ENCODE measurements at regions not wholly inside any gene's neighbourhood (a gene's known extent, or its start where the extent isn't known, plus 50 kb on each side); places are given as distances from the start of the nearest gene placed in this dataset.
A peak's percentile ranks its signal among the peaks of the same experiment; 100 is the strongest.
"Not testable (repeated sequence)": the region's sequence is repeated elsewhere in the genome, so short reads cannot be mapped to it uniquely, and the experiment has no call there.

DNA sequence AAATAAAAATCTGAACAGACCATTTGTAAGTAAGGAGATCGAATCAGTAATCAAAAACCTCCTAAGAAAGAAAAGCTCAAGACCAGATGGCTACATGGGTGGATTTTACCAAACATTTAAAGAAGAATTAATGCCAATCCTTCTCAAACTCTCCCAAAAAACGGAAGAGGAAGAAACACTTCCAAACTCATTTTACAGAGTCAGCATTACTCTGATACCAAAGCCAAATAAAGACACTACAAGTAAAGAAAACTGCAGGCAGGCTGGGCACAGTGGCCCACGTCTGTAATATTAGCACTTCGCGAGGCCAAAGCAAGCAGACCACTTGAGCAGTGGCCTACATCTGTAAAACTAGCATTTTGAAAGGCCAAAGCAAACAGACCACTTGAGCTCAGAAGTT lies 159.8 kb downstream of the DPY19L2 start:
- no peak for DNase-seq (ENCODE audit: low spot score)

DNA sequence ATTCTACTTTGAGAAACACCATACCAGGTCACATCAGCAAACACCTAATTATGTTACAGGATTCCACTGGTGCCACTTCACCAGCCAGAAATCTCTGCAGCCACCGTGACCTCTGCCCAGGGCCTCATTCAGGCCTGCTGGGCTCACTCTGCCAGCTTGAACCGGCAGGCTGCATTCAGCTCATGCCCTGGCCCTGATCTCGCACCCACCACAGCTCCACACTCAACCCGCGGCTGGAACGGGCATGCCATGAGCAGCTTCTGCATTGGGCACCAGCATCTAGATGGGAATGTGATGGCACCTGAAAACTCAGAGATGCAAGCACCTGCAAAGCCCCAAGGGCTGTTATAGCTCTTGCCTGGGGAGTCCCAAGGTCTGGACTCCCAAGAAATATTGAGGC lies 168.7 kb downstream of the DPY19L2 start:
- no peak for DNase-seq (ENCODE audit: low spot score)

DNA sequence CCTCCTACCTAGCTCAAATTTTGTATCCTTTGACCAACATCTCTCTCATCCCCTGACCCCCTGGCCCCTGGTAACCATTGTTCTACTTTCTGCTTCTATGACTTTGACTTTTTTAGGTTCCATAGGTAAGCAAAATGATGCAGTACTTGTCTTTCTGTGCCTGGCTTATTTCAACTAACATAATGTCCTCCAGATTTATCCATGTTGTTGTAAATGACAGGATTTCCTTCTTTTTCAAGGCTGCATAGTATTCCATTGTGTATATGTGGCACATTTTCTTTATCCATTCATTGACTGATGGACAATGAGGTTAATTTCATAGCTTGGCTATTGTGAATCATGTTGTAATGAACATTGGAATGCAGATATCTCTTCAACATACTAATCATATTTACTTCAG lies 170.1 kb downstream of the DPY19L2 start:
- DNase-seq (ENCODE audit: low spot score), result no peak

DNA sequence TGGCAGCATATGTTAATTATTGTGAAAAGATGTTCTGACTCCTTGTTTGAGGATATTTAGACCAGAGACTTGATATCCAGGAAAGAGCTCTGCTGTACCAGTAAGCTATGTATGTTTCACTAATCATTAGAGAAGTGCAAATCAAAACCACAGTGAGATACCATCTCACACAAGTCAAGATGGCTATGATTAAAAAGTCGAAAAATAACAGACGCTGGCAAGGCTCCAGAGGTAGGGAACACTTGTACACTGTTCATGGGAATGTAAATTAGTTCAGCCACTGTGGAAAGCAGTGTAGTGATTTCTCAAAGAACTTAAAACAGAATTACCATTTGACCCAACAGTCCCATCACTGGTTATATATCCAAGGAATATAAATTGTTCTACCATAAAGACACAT lies 171.6 kb downstream of the DPY19L2 start:
- no peak for DNase-seq (ENCODE audit: low spot score)

DNA sequence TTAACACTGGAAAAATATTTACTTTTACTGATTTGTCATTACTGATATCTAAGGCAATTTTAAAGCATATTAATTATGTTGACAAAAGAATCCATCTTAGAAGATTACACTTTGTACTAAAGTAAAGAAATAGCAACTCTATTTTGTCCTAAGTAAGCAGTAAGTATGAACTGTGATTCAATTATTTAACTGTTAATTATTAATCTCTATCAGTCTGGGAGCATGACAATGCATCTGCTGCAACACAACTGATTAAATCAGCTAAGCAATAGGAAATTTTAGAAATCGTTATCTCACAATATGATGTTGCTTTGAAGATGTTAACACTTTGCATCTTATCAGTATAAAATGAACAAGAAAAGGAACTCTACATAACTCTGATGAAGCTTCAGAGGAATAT lies 172.3 kb downstream of the DPY19L2 start:
- no peak for DNase-seq (ENCODE audit: low spot score)

DNA sequence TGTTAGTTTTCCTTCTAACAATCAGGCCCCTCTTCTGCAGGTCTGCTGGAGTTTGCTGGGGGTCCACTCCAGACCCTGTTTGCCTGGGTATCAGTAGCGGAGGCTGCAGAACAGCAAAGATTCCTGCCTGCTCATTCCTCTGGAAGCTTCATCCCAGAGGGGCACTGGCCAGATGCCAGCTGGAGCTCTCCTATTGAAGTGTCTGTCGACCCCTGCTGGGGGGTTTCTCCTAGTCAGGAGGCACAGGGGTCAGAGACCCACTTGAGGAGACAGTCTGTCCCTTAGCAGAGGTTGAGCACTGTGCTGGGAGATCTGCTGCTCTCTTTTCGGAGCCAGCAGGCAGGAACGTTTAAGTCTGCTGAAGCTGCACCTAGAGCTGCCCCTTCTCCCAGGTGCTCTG lies 174.9 kb downstream of the DPY19L2 start:
- DNase-seq (ENCODE audit: low spot score), result not testable (repeated sequence)

DNA sequence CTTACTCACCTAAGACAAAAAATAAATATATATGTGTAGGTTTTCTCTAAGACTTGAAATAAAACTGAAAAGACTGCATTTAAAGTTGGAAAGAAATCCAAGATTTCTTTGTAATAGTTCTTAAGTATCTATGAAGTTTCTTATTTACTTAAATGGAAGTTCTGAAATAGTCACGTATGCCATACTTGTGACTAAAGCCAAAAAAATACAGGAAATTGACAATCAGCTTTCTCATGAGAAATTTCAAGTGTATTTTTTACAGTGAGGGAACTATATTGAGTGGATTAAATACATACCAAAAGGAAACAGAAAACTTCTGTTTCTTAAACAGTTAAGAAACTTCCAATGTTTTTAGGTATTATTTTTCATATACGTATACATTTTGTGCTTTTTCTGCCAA lies 188.1 kb downstream of the DPY19L2 start:
- DNase-seq (ENCODE audit: low spot score), result no peak

DNA sequence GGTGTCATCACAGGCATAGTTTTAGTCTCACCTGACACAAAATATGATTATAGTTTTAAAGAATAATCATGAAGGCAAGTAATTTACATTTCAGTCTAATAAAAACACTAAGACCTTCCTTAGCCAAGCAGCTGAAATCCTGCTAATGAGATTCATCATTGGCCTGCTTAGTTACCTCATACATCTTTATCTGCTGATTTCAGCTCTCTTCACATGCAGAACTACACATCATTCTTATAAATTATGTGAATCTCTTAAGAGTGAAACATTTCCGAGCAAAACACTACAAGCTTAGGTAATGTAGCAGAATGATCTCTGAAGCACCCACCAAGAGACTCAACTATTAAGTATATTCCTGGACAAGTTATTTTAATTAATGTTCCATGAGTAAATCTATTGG lies 198.1 kb downstream of the DPY19L2 start:
- DNase-seq (ENCODE audit: low spot score), result no peak

DNA sequence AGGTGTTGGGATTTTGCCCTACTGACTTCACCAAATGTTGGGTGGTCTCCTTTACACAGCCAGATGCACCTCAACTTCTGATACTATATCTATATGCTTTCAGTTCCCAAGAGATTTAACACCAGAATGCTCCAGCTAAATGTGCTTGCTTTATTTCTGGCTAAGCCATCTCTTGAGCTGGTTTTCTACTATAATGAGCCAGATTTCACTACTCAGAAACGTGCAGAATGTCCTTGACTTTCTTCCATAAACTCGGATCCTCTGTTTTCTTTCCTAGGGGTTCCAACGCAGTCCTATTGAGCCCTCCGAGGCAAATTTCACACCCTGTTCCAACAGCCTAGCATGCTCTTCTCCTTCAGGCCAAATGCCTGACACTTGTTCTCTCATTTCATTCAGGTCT lies 200.3 kb downstream of the DPY19L2 start:
- DNase-seq (ENCODE audit: low spot score), result no peak

DNA sequence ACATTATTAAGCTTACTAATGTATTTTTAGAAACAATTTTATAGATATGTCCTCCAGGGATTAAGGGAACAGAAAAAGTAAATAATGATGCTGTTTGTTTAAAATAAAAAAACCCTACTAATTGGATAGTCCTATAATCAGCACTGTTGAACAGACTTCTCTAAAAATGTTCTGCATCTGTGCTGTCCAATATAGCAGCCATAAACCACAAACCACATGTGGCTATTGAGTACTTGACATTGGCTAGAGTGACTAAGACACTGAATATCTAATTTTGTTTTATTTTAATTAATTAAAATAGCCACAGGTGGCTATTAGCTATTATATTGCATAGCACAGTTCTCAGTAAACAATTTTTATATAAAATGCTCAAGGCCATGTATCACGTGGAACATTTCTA lies 210.4 kb downstream of the DPY19L2 start:
- DNase-seq (ENCODE audit: low spot score), result no peak

DNA sequence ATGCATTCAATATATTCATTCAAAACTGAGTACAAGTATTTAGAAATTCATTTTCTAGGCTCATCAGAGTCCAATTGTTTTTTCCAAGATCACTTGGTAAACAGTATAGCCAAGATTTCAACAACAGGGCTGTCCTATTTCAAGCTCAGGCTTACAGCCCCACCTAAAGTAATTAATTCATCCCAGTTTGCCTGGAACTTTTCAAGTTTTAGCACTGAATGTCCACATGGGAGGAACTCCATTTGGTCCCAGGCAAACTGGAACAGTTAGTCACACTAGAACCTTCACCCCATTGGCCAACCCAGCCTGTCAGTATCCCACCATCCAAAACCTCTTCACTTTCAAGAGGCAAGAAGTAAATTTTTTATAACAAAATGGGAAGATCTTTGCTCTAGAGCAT lies 210.9 kb downstream of the DPY19L2 start:
- DNase-seq (ENCODE audit: low spot score), result no peak

DNA sequence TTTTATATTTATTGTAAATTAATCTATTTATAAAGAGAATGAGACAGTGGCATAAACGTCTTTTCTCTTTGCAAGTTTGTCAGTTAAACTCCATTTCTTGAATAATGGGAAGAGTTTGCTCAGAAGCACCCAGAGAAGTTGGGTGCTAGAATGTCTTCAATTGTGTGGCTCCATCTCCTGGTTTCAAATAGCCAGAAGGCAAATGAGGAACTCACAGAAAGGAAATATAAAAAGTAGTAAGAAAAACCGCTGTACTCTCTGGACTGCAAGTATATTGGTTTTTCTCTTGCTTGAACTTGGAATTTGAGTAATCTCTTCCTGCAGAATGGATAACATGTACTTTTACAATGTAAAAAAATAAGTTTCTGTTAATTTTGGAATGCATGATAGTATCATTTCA lies 217.5 kb downstream of the DPY19L2 start:
- no peak for DNase-seq (ENCODE audit: low spot score)

DNA sequence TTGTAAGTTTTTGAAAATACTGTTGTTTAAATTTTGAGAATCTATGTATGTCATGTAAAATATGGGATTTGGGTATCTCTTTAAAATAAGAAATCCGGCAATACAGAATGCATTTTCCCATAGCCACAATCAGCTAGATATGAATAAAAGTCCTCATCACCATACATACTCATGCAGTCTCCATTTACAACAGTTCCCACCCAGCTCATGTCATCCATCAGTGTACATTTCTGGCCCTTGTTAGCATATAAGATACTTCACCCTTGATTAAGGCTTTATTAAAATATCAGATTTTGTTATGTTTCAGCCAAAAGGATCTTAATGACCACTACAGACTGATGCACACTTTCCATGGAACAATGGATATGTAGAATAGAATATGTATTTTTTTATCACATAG lies 218.0 kb downstream of the DPY19L2 start:
- DNase-seq (ENCODE audit: low spot score), result no peak

DNA sequence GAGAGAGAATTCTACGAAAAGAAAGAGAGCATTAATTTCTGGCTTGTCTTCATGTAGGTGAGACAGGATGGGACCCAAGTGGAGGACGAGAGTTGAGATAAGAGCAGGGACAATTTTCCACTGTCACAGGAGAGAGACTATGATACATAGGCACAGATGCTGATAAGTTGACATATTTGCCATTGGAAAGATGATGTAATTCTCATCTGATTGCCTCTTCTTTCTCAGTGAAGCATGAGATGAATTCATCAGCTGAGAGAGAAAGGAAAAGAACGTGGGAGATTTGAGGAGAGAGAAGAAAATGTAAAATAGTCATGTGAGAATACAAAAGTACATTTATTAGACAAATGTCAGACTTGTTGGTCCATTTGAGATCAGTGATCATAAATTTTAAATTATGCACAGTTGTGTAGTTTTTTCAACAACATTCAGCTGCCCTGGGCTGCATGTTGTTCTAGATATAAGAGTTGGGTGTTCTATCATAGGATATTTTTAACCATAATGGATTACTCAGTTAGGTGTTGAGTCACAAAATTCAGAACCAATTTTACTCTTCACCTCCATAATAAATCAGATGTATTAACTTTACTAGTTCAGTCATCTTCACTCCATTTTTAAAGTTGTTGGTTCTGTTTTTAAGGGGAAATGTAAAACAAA lies 222.9 kb downstream of the DPY19L2 start:
- DNase-seq (ENCODE audit: low spot score), result no peak

DNA sequence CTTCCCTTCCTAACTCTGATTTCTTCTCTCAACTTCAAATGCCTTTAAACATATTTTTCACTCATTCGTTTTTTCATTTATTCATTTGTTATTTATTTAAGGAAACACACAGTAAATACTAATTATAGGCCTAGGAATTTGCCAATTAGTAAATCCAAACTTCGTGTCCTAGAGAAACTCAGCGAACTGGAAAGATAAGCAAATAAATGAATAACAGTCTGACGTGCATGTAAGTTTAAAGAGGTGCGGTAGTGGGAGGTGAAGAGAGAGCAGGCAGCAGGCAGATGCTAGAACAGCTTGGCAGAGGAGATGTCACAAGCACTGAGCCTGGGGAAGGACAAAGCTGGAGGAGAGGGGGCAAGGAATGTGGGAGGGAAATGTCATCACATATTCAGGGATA lies 228.2 kb downstream of the DPY19L2 start:
- DNase-seq (ENCODE audit: low spot score), result no peak

DNA sequence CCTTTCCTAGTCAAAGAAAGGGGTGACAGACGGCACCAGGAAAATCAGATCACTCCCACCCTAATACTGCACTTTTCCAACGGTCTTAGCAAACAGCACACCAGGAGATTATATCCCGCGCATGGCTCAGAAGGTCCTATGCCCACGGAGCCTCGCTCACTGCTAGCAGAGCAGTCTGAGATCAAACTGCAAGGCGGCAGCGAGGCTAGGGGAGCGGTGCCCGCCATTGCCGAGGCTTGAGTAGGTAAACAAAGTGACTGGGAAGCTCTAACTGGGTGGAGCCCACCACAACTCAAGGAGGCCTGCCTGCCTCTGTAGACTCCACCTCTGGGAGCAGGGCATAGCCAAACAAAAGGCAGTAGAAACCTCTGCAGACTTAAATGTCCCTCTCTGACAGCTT lies 233.9 kb downstream of the DPY19L2 start:
- DNase-seq (ENCODE audit: low spot score), result not testable (repeated sequence)

DNA sequence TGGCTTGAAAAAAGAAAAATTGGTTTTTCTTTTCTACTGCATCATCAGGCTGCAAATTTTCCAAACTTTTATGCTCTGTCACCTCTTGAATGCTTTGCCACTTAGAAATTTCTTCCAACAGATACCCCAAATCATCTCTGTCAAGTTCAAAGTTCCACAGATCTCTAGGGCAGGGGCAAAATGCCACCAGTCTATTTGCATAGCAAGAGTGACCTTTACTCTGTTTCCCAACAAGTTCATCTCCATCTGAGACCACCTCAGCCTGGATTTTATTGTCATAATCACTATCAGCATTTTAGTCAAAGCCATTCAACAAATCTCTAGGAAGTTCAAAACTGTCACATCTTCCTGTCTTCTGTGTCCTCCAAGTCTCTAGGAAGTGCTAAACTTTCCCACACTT lies 240.3 kb downstream of the DPY19L2 start:
- DNase-seq (ENCODE audit: low spot score), result not testable (repeated sequence)

DNA sequence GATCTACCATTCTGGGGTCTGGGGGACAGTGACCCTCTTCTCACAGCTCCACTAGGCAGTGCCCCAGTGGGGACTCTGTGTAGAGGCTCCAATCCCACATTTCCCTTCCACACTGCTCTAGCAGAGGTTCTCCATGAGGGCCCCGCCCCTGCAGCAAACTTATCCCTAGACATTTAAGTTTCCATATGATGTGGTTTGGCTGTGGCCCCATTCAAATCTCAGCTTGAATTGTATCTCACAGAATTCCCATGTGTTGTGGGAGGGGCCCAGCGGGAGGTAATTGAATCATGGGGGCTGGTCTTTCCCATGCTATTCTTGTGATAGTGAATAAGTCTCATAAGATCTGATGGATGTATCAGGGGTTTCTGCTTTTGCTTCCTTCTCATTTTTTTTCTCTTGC lies 241.3 kb downstream of the DPY19L2 start:
- DNase-seq (ENCODE audit: low spot score), result not testable (repeated sequence)

DNA sequence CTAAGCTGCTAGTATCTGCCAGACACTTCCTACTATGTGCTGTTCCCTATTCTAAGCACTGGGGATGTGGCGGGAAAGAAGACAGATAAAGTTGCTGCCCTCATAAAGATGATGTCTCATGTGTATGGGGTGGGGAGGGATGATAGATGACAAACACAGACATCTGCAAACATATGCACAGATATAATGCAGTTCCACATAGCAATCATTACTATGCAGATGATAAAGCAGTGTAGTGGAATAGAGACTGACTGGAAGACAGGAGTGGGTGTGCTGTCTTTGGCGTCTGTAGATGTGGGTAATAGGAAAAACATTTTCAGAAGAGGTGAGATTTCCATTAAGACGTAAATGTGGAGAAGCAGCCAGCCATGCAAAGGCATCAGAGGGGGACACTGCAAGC lies 243.6 kb downstream of the DPY19L2 start:
- no peak for DNase-seq (ENCODE audit: low spot score)

DNA sequence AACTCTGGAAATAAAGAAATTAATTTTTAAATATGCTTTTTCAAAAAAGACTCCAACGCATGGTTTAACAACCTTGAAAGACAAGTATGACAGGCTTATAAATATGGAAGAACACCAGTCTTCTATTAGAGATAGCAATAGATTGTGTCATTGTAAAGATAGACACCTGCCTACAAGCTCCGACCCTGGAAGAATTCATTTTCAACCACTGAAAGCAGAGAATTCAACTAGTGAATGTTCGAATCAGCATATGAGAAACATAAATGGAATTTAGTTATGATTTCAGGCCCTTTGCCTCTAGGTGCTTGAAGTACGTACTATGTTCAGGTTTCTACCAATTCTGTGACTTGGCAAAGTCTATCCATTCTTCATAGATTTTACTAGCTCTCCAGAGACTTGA lies 244.5 kb downstream of the DPY19L2 start:
- no peak for DNase-seq (ENCODE audit: low spot score)

DNA sequence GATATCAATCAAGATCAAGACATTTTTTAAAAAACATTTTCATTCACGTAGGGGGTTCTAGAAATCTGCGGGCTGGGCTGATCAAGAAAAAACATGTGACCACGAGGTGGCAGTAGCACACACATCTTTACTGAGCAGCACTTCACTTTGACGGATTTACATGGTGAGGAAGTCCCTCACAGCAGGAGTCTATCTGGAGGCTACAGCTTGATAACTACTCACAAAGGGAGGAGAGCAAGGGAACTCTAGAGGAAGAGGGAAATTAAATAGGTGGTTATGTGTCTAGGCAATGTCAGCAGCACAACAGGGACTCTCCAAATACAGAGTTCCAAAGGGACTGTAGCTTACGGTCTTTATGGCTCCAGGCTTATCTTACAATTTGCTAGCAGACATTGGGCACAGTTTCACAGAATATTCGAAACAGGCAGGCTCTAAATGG lies 248.1 kb downstream of the DPY19L2 start:
- peak; percentile 86 for DNase-seq (ENCODE audit: low spot score)

DNA sequence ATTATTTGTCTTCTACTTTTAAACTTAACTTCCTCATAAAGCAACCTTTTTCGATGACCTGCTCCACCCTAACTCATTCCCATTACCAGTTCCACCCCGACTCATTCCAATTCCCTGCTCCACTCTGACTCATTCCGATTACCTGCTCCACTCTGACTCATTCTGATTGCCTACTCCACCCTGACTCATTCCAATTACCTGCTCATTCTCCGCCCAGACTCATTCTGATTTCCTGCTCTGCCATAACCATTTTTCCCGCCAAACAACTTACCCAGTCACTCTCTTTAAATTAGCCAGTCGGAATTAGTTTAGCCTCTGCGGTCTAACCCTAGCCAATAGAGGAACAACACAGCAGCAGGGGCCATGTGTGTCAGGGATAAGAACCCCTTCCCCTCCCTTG lies 249.1 kb downstream of the DPY19L2 start:
- no peak for DNase-seq (ENCODE audit: low spot score)

DNA sequence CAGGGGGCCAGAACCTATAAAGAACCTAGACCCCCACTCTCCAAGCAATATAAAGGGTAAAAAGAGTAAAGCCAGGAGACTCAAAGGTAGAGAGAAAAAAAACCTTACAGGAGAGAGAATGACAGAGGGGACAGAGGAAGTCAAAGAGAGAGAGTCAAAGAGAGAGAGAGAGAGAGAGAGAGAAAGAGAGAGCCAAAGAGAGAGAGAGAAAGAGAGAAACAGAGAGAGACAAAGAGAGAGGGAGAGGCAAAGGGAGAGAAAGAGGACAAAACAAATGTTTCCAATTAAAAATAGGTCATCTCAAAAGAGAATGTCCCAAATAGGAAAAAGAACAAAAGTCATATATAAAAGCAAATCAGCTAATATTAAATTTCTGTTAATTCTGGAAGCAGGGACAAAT lies 251.5 kb downstream of the DPY19L2 start:
- DNase-seq (ENCODE audit: low spot score), result no peak

DNA sequence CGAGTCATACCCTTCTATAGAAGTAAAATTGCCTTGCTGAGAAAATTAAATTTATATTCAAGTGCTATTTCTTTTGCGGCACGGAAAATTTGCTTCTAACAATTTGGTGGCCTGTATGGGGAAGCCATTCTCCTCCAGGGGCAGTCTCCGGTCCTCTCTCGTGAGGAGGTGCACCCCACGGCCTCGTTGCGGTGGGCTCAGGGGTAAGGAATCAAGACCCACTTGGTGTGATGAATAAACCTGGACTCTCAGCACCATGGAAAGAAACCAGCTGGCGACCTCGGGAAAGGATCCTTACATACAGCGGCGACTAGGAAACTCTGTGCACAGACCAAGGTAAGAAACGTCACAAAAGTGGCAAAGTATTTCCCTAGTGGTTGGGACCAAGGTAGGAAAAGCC lies 252.9 kb downstream of the DPY19L2 start:
- no peak for DNase-seq (ENCODE audit: low spot score)

DNA sequence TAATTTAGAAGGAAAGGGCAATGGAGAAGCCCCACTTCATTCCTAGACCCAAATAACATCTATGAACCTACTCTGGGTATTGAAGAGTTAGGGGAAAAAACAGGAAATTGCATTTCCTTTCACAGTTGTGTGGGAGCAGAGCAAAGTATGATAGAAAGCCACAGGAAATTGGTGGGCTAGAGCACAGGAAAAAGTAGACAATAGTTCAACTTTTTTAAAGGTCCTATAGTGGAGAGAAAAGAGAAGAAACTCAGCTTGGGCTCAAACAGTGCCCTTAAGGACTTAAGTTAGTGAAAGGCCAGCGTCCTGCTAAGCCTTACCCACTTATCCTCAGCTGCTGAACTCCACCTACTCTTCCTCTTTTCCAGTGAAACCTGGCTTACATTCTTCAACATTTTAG lies 258.1 kb downstream of the DPY19L2 start:
- no peak for DNase-seq (ENCODE audit: low spot score)

Data from iPS-NIHi11 (cell line).